ENCODE measurements at regions not wholly inside any gene's neighbourhood (a gene's known extent, or its start where the extent isn't known, plus 50 kb on each side); places are given as distances from the start of the nearest gene placed in this dataset.

DNA sequence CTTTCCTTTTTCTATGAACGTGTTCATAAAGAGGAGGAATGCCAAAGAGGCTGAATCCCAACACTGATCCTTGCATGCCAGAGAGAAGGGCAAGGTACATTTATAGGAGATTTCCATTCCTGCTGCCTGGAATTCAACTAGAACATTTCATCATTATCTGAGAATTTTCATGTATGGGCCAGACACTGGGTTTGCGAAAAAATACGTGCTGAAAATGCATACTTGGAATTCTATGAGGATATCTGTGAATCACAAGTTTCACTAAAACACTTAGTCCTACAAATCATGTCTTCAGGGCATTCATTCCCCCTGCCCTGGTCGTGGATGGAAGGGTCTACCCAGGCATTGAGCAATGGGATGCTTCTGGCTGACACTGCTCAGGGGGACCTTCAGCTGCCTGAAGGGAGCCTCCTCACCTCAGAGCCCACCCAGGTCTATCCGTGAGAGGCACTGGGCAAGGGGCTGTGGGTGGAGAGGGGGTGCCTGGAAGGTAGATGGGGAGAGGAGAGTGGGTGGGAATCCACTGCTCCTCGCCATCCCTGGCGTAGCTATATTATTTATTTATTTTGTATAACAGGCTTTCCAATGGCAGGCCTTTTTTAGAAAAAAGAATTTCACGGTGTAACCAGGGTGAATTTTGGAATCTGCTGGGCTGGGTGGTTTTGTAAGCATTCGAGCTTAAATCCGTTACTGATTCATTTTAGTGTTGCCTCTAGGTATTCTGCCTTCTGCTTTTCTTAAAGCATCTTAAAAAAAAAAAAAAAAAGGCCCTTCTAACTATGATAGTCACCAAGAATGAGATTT lies 560.6 kb upstream of the ID2 start:
- TF ChIP-seq, protein P1, sequence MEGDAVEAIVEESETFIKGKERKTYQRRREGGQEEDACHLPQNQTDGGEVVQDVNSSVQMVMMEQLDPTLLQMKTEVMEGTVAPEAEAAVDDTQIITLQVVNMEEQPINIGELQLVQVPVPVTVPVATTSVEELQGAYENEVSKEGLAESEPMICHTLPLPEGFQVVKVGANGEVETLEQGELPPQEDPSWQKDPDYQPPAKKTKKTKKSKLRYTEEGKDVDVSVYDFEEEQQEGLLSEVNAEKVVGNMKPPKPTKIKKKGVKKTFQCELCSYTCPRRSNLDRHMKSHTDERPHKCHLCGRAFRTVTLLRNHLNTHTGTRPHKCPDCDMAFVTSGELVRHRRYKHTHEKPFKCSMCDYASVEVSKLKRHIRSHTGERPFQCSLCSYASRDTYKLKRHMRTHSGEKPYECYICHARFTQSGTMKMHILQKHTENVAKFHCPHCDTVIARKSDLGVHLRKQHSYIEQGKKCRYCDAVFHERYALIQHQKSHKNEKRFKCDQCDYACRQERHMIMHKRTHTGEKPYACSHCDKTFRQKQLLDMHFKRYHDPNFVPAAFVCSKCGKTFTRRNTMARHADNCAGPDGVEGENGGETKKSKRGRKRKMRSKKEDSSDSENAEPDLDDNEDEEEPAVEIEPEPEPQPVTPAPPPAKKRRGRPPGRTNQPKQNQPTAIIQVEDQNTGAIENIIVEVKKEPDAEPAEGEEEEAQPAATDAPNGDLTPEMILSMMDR (IDR thresholded peaks at IDR 0.05): no peak
- no peak for TF ChIP-seq POLR2A (IDR thresholded peaks at IDR 0.05)

Data from adrenal gland (tissue), 5 donors.